PFSK-1 (cell line): ENCODE measurements at regions not wholly inside any gene's neighbourhood (a gene's known extent, or its start where the extent isn't known, plus 50 kb on each side); places are given as distances from the start of the nearest gene placed in this dataset.

Experiments
- FOXP2 ChIP-seq: optimal IDR thresholded peaks from 2 replicates; pipeline ENCODE3; 2011; ENCODE audit warnings: borderline replicate concordance, control low read depth, inconsistent platforms; ENCODE audit not compliant: insufficient read depth; ENCODE audit errors: extremely low read length, extremely low read depth
- TAF1 ChIP-seq: IDR thresholded peaks from 2 replicates; pipeline ENCODE4 v1.6.1; 2012; ENCODE audit warnings: low read length, control low read depth, borderline replicate concordance; ENCODE audit not compliant: insufficient read depth
- TF ChIP-seq, protein P1 (sequence below), 2 experiments: IDR thresholded peaks; 2 replicates each; pipeline versions ENCODE4 v1.6.1 to v1.8.0; 2011 to 2012; ENCODE audit warnings: low read depth in 2 of 2, low read length in 2 of 2, control low read depth in 1 of 2, inconsistent platforms in 1 of 2, mild to moderate bottlenecking in 1 of 2, moderate library complexity in 1 of 2; ENCODE audit not compliant: insufficient read depth in 1 of 2

DNA sequence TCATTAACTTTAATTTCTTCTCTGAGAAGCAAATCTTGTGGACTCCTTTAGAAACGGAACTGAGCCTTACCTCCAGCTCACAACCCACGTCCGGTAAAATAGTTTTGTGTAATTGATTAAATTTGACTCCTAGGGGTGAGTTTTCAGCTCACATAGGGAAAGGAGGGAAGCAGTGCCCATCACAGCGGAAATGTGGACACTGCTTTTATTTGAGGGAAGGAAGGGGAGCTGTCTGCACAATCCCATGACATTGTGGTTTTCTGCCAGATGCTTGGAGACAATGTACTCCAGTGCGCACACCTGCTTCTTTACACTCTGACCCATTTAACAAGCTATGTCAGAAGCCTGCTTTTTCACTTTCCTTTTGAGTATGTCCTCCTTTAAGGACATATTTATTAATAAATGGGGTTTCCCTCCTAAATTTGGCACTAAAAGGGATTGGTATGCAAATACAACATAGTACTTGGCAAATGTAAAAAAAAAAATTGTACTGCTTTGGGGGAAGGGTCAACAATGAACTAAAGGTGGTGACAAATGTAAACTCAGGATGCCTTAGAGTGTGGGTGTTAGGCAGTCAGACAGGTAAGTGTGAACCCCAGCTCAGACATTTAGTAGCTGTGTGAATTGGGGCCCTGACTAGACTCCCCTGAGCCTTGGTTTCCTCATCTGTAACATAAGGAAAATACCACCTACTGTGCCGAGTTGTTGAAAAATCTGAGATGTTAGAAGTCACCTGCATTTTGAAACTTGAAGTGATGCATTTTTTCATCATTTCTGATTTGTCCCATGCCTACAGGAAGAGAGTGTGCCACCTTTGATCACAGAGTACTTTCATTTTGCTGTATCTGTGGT is 90.2 kb upstream of the KLF6 start:
- TF ChIP-seq, protein P1, sequence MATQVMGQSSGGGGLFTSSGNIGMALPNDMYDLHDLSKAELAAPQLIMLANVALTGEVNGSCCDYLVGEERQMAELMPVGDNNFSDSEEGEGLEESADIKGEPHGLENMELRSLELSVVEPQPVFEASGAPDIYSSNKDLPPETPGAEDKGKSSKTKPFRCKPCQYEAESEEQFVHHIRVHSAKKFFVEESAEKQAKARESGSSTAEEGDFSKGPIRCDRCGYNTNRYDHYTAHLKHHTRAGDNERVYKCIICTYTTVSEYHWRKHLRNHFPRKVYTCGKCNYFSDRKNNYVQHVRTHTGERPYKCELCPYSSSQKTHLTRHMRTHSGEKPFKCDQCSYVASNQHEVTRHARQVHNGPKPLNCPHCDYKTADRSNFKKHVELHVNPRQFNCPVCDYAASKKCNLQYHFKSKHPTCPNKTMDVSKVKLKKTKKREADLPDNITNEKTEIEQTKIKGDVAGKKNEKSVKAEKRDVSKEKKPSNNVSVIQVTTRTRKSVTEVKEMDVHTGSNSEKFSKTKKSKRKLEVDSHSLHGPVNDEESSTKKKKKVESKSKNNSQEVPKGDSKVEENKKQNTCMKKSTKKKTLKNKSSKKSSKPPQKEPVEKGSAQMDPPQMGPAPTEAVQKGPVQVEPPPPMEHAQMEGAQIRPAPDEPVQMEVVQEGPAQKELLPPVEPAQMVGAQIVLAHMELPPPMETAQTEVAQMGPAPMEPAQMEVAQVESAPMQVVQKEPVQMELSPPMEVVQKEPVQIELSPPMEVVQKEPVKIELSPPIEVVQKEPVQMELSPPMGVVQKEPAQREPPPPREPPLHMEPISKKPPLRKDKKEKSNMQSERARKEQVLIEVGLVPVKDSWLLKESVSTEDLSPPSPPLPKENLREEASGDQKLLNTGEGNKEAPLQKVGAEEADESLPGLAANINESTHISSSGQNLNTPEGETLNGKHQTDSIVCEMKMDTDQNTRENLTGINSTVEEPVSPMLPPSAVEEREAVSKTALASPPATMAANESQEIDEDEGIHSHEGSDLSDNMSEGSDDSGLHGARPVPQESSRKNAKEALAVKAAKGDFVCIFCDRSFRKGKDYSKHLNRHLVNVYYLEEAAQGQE (IDR thresholded peaks at IDR 0.05; ENCODE audit: insufficient read depth in 1 of 2, low read depth in 2 of 2, low read length in 2 of 2): no peak
- no peak for TF ChIP-seq FOXP2
- TF ChIP-seq TAF1: no peak
